IPS-20b (cell line): ENCODE measurements at regions not wholly inside any gene's neighbourhood (a gene's known extent, or its start where the extent isn't known, plus 50 kb on each side); places are given as distances from the start of the nearest gene placed in this dataset.
"Not testable (repeated sequence)": the region's sequence is repeated elsewhere in the genome, so short reads cannot be mapped to it uniquely, and the experiment has no call there.

Experiments used
- H3K27ac ChIP-seq: one replicate; pipeline ENCODE4 v1.5.1; 2013; ENCODE audit warnings: low read length
- H3K27me3 ChIP-seq: 2 replicates; pipeline ENCODE4 v1.6.1; 2013; ENCODE audit warnings: mild to moderate bottlenecking, low read length, inconsistent platforms; ENCODE audit not compliant: insufficient read depth
- H3K36me3 ChIP-seq: 2 replicates; pipeline ENCODE4 v1.6.1; 2013; ENCODE audit warnings: low read depth, mild to moderate bottlenecking, inconsistent platforms, low read length, moderate library complexity; ENCODE audit not compliant: insufficient read depth
- H3K4me1 ChIP-seq: 2 replicates; pipeline ENCODE4 v1.6.1; 2013; ENCODE audit warnings: mild to moderate bottlenecking, control low read depth, inconsistent platforms, low read length, moderate library complexity; ENCODE audit not compliant: insufficient read depth
- H3K4me3 ChIP-seq: 2 replicates; pipeline ENCODE4 v1.5.1; 2013; ENCODE audit warnings: mild to moderate bottlenecking, low read length, inconsistent platforms
- H3K9ac ChIP-seq: 2 replicates; pipeline ENCODE4 v1.6.1; 2013; ENCODE audit warnings: low read depth, mild to moderate bottlenecking, inconsistent platforms, low read length, moderate library complexity
- H3K9me3 ChIP-seq: 2 replicates; pipeline ENCODE4 v1.6.1; 2013; ENCODE audit warnings: mild to moderate bottlenecking, low read depth, low read length, inconsistent platforms; ENCODE audit not compliant: insufficient read depth

DNA sequence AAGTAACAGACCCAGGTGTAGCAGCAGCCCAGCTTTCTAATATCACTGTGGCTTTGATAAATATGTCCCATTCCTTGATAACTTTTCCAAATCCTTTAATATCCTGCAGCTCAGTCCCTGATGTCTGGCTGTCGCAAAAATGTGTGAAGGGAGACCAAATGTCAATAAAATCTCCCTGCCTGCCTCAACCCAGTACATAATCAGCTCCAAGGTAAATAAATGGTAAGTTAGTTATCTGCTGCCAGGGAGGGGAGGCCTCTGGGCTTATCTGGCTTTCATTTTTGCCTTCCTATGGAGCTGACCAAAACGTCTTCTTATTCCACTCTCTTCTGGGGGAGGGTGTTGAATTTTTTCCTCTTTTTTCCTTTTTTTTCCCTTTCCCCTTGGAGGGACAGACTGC, 630.6 kb downstream of the MID1IP1 start:
- H3K4me1 ChIP-seq, result no peaks in the 10 kb centered on the region
- no peaks in the 10 kb centered on the region for H3K27me3 ChIP-seq
- H3K36me3 ChIP-seq, result no peaks in the 10 kb centered on the region
- H3K9me3 ChIP-seq, result no peaks in the 10 kb centered on the region
- H3K4me3 ChIP-seq, result no peak overlapping the region
- no peak overlapping the region for H3K27ac ChIP-seq
- no peak overlapping the region for H3K9ac ChIP-seq

DNA sequence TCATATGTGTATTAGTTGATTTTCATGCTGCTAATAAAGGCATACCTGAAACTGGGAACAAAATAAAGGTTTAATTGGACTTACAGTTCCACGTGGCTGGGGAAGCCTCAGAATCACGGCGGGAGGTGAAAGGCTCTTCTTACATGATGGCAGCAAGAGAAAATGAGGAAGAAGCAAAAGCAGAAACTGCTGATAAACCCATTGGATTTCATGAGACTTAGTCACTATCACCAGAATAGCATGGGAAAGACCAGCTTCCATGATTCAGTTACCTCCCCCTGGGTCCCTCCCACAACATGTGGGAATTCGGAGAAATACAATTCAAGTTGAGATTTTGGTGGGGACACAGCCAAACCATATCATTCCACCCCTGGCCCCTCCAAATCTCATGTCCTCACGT, 633.4 kb downstream of the MID1IP1 start:
- not testable (repeated sequence) for H3K9ac ChIP-seq, H3K4me1 ChIP-seq, H3K27me3 ChIP-seq, H3K9me3 ChIP-seq, H3K4me3 ChIP-seq, H3K27ac ChIP-seq, H3K36me3 ChIP-seq

DNA sequence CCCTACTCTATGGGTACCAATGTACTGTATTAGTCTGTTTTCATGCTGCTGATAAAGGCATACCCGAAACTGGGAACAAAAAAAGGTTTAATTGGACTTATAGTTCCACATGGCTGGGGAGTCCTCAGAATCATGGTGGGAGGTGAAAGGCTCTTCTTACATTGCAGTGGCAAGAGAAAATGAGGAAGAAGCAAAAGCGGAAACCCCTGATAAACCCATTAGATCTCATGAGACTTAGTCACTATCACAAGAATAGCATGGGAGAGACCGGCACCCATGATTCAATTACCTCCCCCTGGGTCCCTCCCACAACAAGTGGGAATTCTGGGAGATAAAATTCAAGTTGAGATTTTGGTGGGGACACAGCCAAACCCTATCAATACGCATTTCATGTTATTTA, 635.3 kb downstream of the MID1IP1 start:
- H3K9me3 ChIP-seq, result not testable (repeated sequence)

DNA sequence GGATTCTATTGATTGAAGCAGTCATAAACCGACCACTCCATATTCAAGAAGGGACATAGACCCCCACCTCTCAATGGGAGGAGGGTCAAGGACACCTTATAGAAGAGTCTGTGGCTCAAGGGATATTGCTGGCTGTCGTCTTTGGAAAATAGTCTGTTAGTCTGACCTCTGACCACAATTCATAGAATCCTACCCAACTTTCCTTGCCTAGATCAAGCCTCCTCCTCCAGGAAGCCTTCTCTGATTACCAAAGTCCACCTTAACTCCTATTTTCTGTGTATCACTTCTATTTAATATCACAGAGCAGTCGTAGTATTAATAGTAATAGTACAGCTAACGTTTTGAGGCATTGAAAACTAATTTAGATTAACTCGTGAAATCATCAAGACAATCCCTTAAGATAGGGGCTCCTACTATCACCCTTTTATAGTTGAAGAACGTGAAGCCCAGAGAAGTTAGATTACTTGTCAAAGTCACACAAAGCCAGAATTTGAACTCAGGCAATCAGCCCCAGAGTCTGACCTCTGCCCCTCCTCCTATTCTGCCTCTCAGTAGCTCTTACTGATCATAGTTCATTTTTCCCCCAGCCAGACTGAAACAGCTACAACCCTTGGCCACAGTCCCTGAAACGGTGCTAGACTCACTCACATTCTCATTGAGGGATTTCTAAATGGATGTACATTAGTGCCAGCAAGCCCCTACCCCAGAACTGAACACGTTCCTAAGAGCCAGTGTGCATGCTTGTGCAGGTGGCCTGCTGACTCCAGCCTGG, 636.6 kb downstream of the MID1IP1 start:
- no peak overlapping the region for H3K9ac ChIP-seq
- H3K4me1 ChIP-seq, result peaks cover 3% of the 10 kb centered on the region; the same call in 1 of the 2 replicates
- no peaks in the 10 kb centered on the region for H3K9me3 ChIP-seq
- no peaks in the 10 kb centered on the region for H3K27me3 ChIP-seq
- no peak overlapping the region for H3K27ac ChIP-seq
- no peaks in the 10 kb centered on the region for H3K36me3 ChIP-seq
- no peak overlapping the region for H3K4me3 ChIP-seq

More for the DNA sequence above, 635.3 kb downstream of the MID1IP1 start:
- not testable (repeated sequence) for H3K9ac ChIP-seq, H3K4me1 ChIP-seq, H3K36me3 ChIP-seq, H3K4me3 ChIP-seq, H3K27ac ChIP-seq, H3K27me3 ChIP-seq

DNA sequence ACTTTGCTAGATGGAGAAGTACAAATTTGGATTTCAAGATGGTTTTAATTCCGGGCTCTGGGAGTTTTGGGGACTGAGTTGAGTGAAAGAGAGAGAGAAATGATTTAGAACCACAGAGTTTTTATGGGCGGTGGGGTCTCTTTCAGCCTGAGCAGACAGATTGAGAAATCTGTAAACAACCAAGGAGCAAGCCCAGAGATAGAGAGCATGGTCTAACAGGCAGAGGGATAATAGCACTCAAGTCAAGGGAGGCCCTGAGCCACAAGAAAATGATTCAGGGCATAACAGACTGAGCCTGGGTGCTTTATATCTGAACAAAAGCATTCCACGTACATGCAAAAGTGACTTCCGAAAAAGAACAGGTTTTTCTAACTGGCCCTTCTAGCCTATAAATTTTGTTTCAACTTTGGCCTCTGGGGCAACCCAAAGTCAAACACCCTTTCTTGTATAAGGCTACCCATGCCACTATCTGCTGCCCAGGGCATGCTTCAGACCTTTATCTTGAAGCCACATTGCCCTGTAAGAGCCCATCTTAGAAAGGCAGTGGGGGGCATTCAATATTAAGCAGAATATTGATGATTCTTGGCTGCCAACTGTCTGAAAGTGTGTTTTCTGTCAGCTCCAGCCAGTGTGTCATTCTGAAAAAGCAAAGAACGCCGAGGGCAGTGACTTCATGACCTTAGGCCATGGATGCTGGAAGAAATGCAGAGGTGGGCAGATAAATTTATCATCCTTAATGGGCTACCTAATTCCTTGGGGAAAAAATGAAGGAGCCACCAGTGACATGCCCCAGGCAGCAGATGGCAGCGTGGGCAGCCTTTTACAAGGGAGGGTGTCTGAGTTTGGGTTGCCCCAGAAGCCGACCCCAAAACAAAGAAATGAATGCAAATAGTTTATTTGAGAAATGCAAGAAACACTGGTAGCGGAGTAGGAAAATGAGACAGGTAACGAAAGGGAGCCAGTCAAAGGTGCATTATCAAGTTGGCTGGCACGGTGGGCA, 637.6 kb downstream of the MID1IP1 start:
- Histone ChIP-seq H3K9ac (no peak overlapping the region), H3K9me3 (no peaks in the 10 kb centered on the region), H3K4me1 (peaks cover 3% of the 10 kb centered on the region; the same call in 1 of the 2 replicates), H3K27ac (no peak overlapping the region), H3K4me3 (no peak overlapping the region), H3K36me3 (no peaks in the 10 kb centered on the region), H3K27me3 (no peaks in the 10 kb centered on the region)

DNA sequence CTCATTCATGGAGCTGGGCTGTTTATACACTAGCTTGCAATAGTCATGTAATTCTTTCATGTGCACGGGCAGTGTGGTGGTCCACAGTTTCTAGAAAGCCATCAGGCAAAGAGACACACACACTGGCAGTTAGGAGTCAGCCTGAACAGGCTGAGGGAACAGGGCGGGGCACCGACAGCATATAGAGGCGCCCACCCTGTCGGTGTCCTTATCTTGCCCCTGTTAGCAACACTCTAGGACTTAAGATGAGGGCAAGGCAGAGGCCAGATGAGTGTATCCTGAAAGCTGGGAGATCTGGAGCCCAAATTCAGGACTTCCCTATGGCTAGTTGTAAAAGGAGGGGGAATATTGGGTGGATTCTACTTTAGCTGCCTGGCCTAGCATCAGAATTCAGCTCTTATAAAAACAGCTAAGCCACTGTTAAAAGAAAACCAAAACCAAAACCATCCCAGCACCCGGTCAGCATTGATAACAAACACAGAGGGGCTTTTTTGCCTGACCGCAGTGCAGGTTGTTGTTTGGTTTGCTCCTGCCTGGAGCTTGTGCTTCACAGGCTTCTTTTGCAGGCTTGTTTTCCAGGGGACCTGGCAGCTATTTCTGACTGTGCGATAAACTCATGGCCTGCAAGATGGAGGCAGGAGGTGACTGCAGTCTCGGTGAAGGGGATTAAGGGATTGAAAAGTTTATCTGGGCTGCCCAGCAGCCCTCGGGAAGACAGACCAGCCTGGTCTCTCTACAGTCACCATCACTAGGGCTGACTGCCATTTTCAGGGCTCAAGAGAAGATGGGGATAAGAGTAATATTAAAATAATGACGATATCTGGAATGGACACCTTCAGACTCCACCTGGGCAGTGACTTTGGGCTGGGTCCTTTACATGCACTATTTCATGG, 638.9 kb downstream of the MID1IP1 start:
- Histone ChIP-seq H3K4me1 (peaks cover 3% of the 10 kb centered on the region; the same call in 1 of the 2 replicates), H3K27me3 (no peaks in the 10 kb centered on the region), H3K9ac (no peak overlapping the region), H3K9me3 (no peaks in the 10 kb centered on the region), H3K27ac (no peak overlapping the region), H3K36me3 (no peaks in the 10 kb centered on the region), H3K4me3 (no peak overlapping the region)

DNA sequence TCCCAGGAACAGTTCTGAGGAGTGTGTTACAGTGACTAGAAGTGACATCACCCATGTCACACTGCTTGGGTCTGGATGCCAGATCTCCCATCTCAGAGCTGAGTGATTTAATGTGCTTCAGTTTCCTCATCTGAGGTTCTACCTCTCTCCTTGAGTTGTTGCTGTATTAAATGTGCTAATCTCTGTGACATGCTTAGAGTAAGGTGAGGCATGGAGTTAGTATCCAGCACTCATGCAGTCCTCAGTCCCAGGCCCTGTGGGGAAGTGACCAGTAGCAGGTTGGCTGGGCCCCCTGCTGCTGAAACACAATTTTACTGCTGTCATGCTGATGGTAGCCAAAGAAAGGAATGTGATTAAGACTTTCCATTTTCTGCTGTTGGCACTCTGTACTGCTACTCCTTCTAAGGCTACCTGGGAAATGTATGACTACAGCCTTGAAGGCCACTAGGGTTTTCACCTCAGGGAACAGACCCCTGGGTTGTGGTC, 639.6 kb downstream of the MID1IP1 start:
- H3K27me3 ChIP-seq, result no peaks in the 10 kb centered on the region
- no peaks in the 10 kb centered on the region for H3K36me3 ChIP-seq
- H3K4me3 ChIP-seq, result no peak overlapping the region
- H3K9me3 ChIP-seq, result no peaks in the 10 kb centered on the region
- no peak overlapping the region for H3K9ac ChIP-seq
- no peak overlapping the region for H3K27ac ChIP-seq
- H3K4me1 ChIP-seq, result peaks cover 3% of the 10 kb centered on the region; the same call in 1 of the 2 replicates

DNA sequence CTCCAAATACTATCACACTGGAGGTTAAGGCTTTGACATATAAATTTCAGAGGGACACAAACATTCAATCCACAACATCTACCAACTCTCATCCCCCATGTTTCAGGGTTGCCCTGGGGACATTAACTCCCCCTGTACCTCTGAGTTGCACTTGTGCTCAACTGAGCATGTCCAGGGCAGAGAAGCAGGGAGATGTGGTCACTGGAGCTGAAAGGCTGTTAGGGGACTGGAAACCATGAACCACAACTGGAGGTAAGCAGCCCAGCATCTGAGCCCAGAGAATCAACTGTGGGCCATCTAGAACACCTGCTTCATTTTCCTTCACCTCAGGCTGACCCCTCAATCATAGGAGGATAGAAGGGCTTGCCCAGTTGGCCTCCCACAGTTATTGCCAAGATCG, 641.1 kb downstream of the MID1IP1 start:
- H3K36me3 ChIP-seq, result no peaks in the 10 kb centered on the region
- H3K9me3 ChIP-seq, result no peaks in the 10 kb centered on the region
- H3K4me1 ChIP-seq, result peaks cover 3% of the 10 kb centered on the region; the same call in 1 of the 2 replicates
- H3K9ac ChIP-seq, result no peak overlapping the region
- no peak overlapping the region for H3K4me3 ChIP-seq
- H3K27me3 ChIP-seq, result no peaks in the 10 kb centered on the region
- H3K27ac ChIP-seq, result no peak overlapping the region

DNA sequence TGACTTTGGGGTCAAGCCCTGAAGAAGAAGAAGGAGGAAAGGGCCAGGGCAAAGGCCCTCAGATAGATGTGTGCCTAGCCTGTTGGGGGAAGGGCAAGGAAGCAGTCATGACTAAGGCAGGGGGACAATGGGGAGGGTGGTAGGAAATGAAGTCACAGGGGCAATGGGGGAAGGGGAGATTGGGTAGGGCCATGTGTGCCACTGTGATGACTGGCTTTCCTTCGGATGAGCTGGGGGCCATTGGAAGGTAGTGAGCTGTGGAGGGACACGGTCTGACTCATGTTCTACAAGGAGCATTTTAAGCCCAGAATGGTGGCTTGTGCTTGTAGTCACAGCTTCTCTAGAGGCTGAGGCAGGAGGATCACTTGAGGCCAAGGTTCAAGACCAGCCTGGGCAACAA, 642.0 kb downstream of the MID1IP1 start:
- Histone ChIP-seq H3K27ac (no peak overlapping the region), H3K27me3 (no peaks in the 10 kb centered on the region), H3K9ac (no peak overlapping the region), H3K36me3 (no peaks in the 10 kb centered on the region), H3K4me3 (no peak overlapping the region), H3K9me3 (no peaks in the 10 kb centered on the region), H3K4me1 (peaks cover 3% of the 10 kb centered on the region; the same call in 1 of the 2 replicates)

DNA sequence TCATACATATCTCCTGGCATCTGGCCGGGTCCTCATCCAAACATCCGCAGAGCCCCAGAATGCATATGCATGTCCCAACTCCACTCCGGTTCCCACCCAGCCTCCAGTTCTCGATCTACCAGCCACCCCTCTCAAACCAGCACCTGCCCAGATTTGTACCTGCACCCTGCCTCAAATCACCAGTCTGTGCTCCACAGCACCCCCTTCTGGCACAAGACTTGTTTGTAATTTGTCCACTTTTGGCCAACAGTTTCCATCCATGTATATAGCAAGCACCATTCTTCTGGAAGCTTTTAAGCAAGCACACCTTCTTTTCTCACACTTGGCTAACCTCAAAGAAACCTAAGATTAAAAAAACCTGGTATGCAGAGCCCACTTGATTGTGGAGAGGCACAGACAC, 644.1 kb downstream of the MID1IP1 start:
- Histone ChIP-seq H3K9me3 (no peaks in the 10 kb centered on the region), H3K27ac (no peak overlapping the region), H3K4me1 (peaks cover 3% of the 10 kb centered on the region; the same call in 1 of the 2 replicates), H3K27me3 (no peaks in the 10 kb centered on the region), H3K4me3 (no peak overlapping the region), H3K9ac (no peak overlapping the region), H3K36me3 (no peaks in the 10 kb centered on the region)

DNA sequence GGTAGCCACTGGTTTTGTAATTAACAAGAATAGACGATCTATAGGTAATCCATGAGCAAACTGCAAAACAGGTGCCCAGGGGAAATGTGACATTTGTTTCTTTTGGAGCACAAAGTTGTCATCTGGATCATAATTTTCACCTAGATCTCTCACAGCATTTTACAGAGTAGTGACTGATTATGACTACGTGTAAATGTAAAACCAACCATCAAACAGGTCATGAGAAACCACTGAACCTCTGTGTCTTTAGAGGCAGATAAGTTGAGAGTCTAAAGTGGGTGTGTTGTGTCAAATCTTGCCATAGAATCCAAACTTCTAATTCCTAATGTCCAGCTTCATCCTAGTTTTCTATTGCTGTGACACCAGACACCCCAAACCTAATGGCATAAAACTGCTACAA, 648.1 kb downstream of the MID1IP1 start:
- no peaks in the 10 kb centered on the region for H3K9me3 ChIP-seq
- no peak overlapping the region for H3K4me3 ChIP-seq
- no peaks in the 10 kb centered on the region for H3K27me3 ChIP-seq
- no peaks in the 10 kb centered on the region; the same call in 1 of the 2 replicates for H3K4me1 ChIP-seq
- no peaks in the 10 kb centered on the region for H3K36me3 ChIP-seq
- H3K9ac ChIP-seq, result no peak overlapping the region
- H3K27ac ChIP-seq, result no peak overlapping the region
